SH-SY5Y (cell line): ENCODE measurements at regions not wholly inside any gene's neighbourhood (a gene's known extent, or its start where the extent isn't known, plus 50 kb on each side); places are given as distances from the start of the nearest gene placed in this dataset.

Source experiments
- GATA2 ChIP-seq: IDR thresholded peaks from 2 replicates; pipeline ENCODE4 v1.6.1; 2011; ENCODE audit warnings: mild to moderate bottlenecking, low read depth, low read length
- GATA3 ChIP-seq: IDR thresholded peaks from 2 replicates; pipeline ENCODE4 v1.6.1; 2011; ENCODE audit warnings: low read depth, mild to moderate bottlenecking, low read length, moderate library complexity

- TF ChIP-seq GATA2: no peak
- no peak for TF ChIP-seq GATA3
Measured at GRCh38 chr2:22238967-22239366, 1115.2 kb downstream of the TDRD15 start.
